SK-N-SH (cell line): ENCODE measurements at regions not wholly inside any gene's neighbourhood (a gene's known extent, or its start where the extent isn't known, plus 50 kb on each side); places are given as distances from the start of the nearest gene placed in this dataset.

Experiments
- CTCF ChIA-PET: fragments of 300-600, 350-600 bp; formaldehyde crosslinking; extraction: SDS; loops from one replicate; lab custom pipeline; 2021; lab: Yijun Ruan, JAX
- POLR2A ChIA-PET: fragments of 350-600 bp; sonication (Branson Sonifier 250); formaldehyde crosslinking; extraction: SDS; loops from one replicate; lab custom pipeline; 2020; ENCODE audit warnings: antibody characterized with exemption, inconsistent platforms; lab: Yijun Ruan, JAX
- DNase-seq: peaks from one replicate; pipeline ENCODE4 v3.0.0; 2012
- H2AFZ ChIP-seq: fragments of 200-600 bp; sonication (generic); 2 replicates; pipeline ENCODE4 v1.8.1; 2016; ENCODE audit warnings: antibody characterized with exemption, mild to moderate bottlenecking, low read depth
- H3F3A ChIP-seq: fragments of 200-600 bp; sonication (generic); replicated peaks from 2 replicates; pipeline ENCODE3; 2016; ENCODE audit warnings: antibody characterized with exemption, mild to moderate bottlenecking; ENCODE audit not compliant: insufficient read depth
- H3K27ac ChIP-seq, 2 experiments: fragments of 200-500 bp in 1 of 2; fragments of 200-600 bp in 1 of 2; sonication (Bioruptor generic) in 1 of 2; sonication (generic), shearing (Covaris generic) in 1 of 2; 2 replicates each; pipeline versions ENCODE4 v1.5.1 to v1.6.1; 2014 to 2016; ENCODE audit warnings: low read depth in 2 of 2, inconsistent platforms in 1 of 2, low read length in 1 of 2, mild to moderate bottlenecking in 1 of 2, mixed read lengths in 1 of 2
- H3K27me3 ChIP-seq: fragments of 200-600 bp; sonication (generic), shearing (Covaris generic); 2 replicates; pipeline ENCODE4 v1.6.1; 2016; ENCODE audit warnings: mixed run types; ENCODE audit not compliant: insufficient read depth
- H3K36me3 ChIP-seq, 2 experiments: fragments of 200-500 bp in 1 of 2; fragments of 200-600 bp in 1 of 2; sonication (Bioruptor generic) in 1 of 2; sonication (generic) in 1 of 2; replicated peaks in 1 of 2; 2 replicates each; pipeline versions ENCODE3 to v1.5.1; 2014 to 2016; ENCODE audit warnings: low read length in 1 of 2, mild to moderate bottlenecking in 1 of 2; ENCODE audit not compliant: insufficient read depth in 2 of 2, control insufficient read depth in 1 of 2
- H3K4me1 ChIP-seq, 2 experiments: fragments of 200-500 bp in 1 of 2; fragments of 200-600 bp in 1 of 2; sonication (Bioruptor generic) in 1 of 2; sonication (generic), shearing (Covaris generic) in 1 of 2; 2 replicates each; pipeline versions ENCODE4 v1.5.1 to v1.6.1; 2014 to 2016; ENCODE audit warnings: low read depth in 1 of 2, low read length in 1 of 2, mixed run types in 1 of 2; ENCODE audit not compliant: insufficient read depth in 2 of 2, control insufficient read depth in 1 of 2
- H3K4me2 ChIP-seq: fragments of 200-600 bp; sonication (generic), shearing (Covaris generic); 2 replicates; pipeline ENCODE4 v1.6.1; 2017; ENCODE audit warnings: mixed run types
- H3K4me3 ChIP-seq, 2 experiments: fragments of 200-500 bp in 1 of 2; fragments of 200-600 bp in 1 of 2; sonication (Bioruptor generic) in 1 of 2; sonication (generic), shearing (Covaris generic) in 1 of 2; 2 replicates each; pipeline versions ENCODE4 v1.5.1 to v1.8.1; 2014 to 2016; ENCODE audit warnings: low read depth in 2 of 2, inconsistent platforms in 1 of 2, low read length in 1 of 2, mild to moderate bottlenecking in 1 of 2, mixed read lengths in 1 of 2, moderate library complexity in 1 of 2
- H3K79me2 ChIP-seq: fragments of 200-600 bp; sonication (generic); 2 replicates; pipeline ENCODE4 v1.8.1; 2017; ENCODE audit warnings: mild to moderate bottlenecking; ENCODE audit not compliant: insufficient read depth
- H3K9ac ChIP-seq: fragments of 200-600 bp; sonication (generic); 2 replicates; pipeline ENCODE4 v1.6.1; 2017; ENCODE audit warnings: mixed run types
- H3K9me2 ChIP-seq: fragments of 200-600 bp; sonication (generic); 2 replicates; pipeline ENCODE4 v1.6.1; 2017; ENCODE audit warnings: mixed run types
- H3K9me3 ChIP-seq: fragments of 200-600 bp; sonication (generic); 2 replicates; pipeline ENCODE4 v1.6.1; 2017; ENCODE audit warnings: mixed run types, mild to moderate bottlenecking, moderate library complexity
- H4K20me1 ChIP-seq: fragments of 200-600 bp; sonication (generic); 2 replicates; pipeline ENCODE4 v1.6.1; 2017; ENCODE audit warnings: mild to moderate bottlenecking, mixed run types; ENCODE audit not compliant: insufficient read depth
- CHD2 ChIP-seq: fragments of 150-350 bp; IDR thresholded peaks from 2 replicates; pipeline ENCODE4 v1.6.1; 2018; ENCODE audit warnings: low read length; ENCODE audit not compliant: partially characterized antibody
- CTCF ChIP-seq: fragments of 200-600 bp; sonication (generic); IDR thresholded peaks from 2 replicates; pipeline ENCODE4 v1.6.1; 2017; ENCODE audit warnings: antibody characterized with exemption, mild to moderate bottlenecking, moderate library complexity
- ELF1 ChIP-seq: IDR thresholded peaks from 2 replicates; pipeline ENCODE4 v1.4.0; 2012
- FOSL2 ChIP-seq: IDR thresholded peaks from 2 replicates; pipeline ENCODE4 v1.4.0; 2012; ENCODE audit warnings: low read depth, mild to moderate bottlenecking, moderate library complexity, borderline replicate concordance
- FOXJ3 ChIP-seq: sonication (generic); formaldehyde crosslinking; IDR thresholded peaks from 2 replicates; pipeline ENCODE4 v1.5.1; 2020; ENCODE audit warnings: mild to moderate bottlenecking, missing genetic modification reagents
- FOXM1 ChIP-seq: IDR thresholded peaks from 2 replicates; pipeline ENCODE4 v1.4.0; 2012; ENCODE audit warnings: low read depth, mild to moderate bottlenecking
- GABPA ChIP-seq: IDR thresholded peaks from 2 replicates; pipeline ENCODE4 v1.4.0; 2012; ENCODE audit warnings: low read depth, mild to moderate bottlenecking
- GATA2 ChIP-seq: sonication (generic); formaldehyde crosslinking; IDR thresholded peaks from 2 replicates; pipeline ENCODE4 v1.5.0; 2020; ENCODE audit warnings: mild to moderate bottlenecking, missing genetic modification reagents
- MEF2A ChIP-seq: IDR thresholded peaks from 2 replicates; pipeline ENCODE4 v1.4.0; 2012; ENCODE audit warnings: low read depth, borderline replicate concordance
- MXI1 ChIP-seq: IDR thresholded peaks from 2 replicates; pipeline ENCODE4 v1.6.1; 2012; ENCODE audit warnings: mild to moderate bottlenecking, low read depth, low read length, improper control_type of control experiment
- NRF1 ChIP-seq: IDR thresholded peaks from 2 replicates; pipeline ENCODE4 v1.6.1; 2012; ENCODE audit warnings: low read depth, mild to moderate bottlenecking, low read length
- RCOR1 ChIP-seq: fragments of 150-350 bp; IDR thresholded peaks from 2 replicates; pipeline ENCODE4 v1.6.1; 2017; ENCODE audit warnings: antibody characterized with exemption, low read length
- SMC3 ChIP-seq: IDR thresholded peaks from 2 replicates; pipeline ENCODE4 v1.6.1; 2012; ENCODE audit warnings: low read depth, low read length, improper control_type of control experiment
- TAF1 ChIP-seq: IDR thresholded peaks from 2 replicates; pipeline ENCODE4 v1.6.1; 2012; ENCODE audit warnings: low read depth, mild to moderate bottlenecking, low read length, moderate library complexity, borderline replicate concordance
- TCF12 ChIP-seq: IDR thresholded peaks from 2 replicates; pipeline ENCODE4 v1.4.0; 2012
- USF1 ChIP-seq: IDR thresholded peaks from 2 replicates; pipeline ENCODE4 v1.4.0; 2012; ENCODE audit warnings: low read depth, borderline replicate concordance
- USF2 ChIP-seq: fragments of 150-350 bp; IDR thresholded peaks from 2 replicates; pipeline ENCODE4 v1.6.1; 2017; ENCODE audit warnings: antibody characterized with exemption, low read length, low read depth, borderline replicate concordance
- YY1 ChIP-seq: IDR thresholded peaks from 2 replicates; pipeline ENCODE4 v1.4.0; 2012; ENCODE audit warnings: low read depth, mild to moderate bottlenecking
- ZBTB33 ChIP-seq: IDR thresholded peaks from 2 replicates; pipeline ENCODE4 v1.4.0; 2012; ENCODE audit warnings: low read depth, borderline replicate concordance
- WGBS: methylation state at CpG from one replicate; pipeline ENCODE4 v1.1.6; 2017; ENCODE audit warnings: low lambda C conversion rate; 5-methylcytosine and 5-hydroxymethylcytosine counted together
- TF ChIP-seq, protein P1 (sequence below): IDR thresholded peaks from 2 replicates; pipeline ENCODE4; 2012

DNA sequence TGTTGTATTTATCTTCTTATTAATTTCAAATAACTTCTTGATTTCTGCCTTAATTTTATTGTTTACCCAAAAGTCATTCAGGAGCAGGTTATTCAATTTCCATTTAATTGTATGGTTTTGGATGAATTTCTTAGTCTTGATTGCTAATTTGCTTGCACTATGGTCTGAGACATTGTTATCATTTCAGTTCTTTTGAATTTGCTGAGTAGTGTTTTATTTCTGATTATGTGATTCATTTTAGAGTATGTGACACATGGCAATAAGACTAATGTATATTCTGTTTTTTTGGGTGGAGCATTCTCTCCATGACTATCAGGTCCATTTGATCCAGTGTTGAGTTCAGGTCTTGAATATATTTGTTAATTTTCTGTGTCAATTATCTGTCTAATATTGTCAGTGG is 236.7 kb downstream of the EDA2R start:
- TF ChIP-seq ELF1 (no peak), FOXJ3 (CRISPR knock-in tag) (no peak), GATA2 (CRISPR knock-in tag) (no peak), TAF1 (no peak), TCF12 (no peak), CTCF (no peak), FOXM1 (no peak), ZBTB33 (no peak), MXI1 (no peak)
- TF ChIP-seq, protein P1, sequence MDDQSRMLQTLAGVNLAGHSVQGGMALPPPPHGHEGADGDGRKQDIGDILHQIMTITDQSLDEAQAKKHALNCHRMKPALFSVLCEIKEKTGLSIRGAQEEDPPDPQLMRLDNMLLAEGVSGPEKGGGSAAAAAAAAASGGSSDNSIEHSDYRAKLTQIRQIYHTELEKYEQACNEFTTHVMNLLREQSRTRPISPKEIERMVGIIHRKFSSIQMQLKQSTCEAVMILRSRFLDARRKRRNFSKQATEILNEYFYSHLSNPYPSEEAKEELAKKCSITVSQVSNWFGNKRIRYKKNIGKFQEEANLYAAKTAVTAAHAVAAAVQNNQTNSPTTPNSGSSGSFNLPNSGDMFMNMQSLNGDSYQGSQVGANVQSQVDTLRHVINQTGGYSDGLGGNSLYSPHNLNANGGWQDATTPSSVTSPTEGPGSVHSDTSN: no peak
- Histone ChIP-seq H3K9me2 (no peaks in the 10 kb centered on the region), H3K79me2 (no peaks in the 10 kb centered on the region), H4K20me1 (no peaks in the 10 kb centered on the region), H3K4me3 (no peak overlapping the region), H2AFZ (no peak overlapping the region), H3F3A (no peaks in the 10 kb centered on the region), H3K4me1 (no peaks in the 10 kb centered on the region), H3K9ac (no peak overlapping the region), H3K27ac (no peak overlapping the region), H3K36me3 (no peaks in the 10 kb centered on the region), H3K4me2 (no peak overlapping the region), H3K27me3 (no peaks in the 10 kb centered on the region), H3K9me3 (no peaks in the 10 kb centered on the region)
- POLR2A ChIA-PET: no interaction called here
- no peak for DNase-seq
- CTCF ChIA-PET: no interaction called here

DNA sequence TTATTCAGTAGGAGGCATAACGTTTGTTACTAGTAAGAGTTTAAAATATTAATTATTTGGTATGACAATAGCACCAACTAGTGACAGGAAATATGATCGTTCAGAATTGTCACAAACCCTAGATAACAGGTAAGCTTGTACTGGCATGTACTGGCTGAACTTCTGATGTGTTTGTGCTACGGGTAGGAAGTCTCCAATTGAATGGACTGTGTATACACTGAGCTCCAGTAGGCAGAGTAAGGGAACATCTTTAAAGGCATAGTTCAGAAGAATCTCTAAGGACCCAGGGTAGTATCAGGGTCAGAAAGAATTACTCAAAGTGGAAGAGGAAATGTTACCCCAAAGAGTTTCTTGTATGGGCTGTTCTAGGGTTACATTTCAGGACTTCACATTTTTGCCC is 230.4 kb downstream of the EDA2R start:
- H3F3A ChIP-seq: no peaks in the 10 kb centered on the region
- no peaks in the 10 kb centered on the region for H3K27me3 ChIP-seq
- H3K36me3 ChIP-seq: no peaks in the 10 kb centered on the region
- no peak overlapping the region for H3K9ac ChIP-seq
- no peaks in the 10 kb centered on the region for H3K9me2 ChIP-seq
- no peak overlapping the region for H3K27ac ChIP-seq
- H4K20me1 ChIP-seq: no peaks in the 10 kb centered on the region
- WGBS: 2% methylated on average over 3 of the region's 3 CpGs
- no peaks in the 10 kb centered on the region for H3K9me3 ChIP-seq
- H3K4me2 ChIP-seq: no peak overlapping the region
- ChIA-PET POLR2A (no interaction called here), CTCF (no interaction called here)
- H2AFZ ChIP-seq: no peak overlapping the region
- no peaks in the 10 kb centered on the region for H3K79me2 ChIP-seq
- no peaks in the 10 kb centered on the region for H3K4me1 ChIP-seq
- no peak for DNase-seq
- H3K4me3 ChIP-seq: no peak overlapping the region
- TF ChIP-seq SMC3 (no peak), CHD2 (no peak), RCOR1 (no peak), MEF2A (no peak), USF2 (no peak), CTCF (no peak; the same call in 1 of the 2 replicates), GATA2 (CRISPR knock-in tag) (no peak), FOSL2 (no peak), FOXM1 (no peak), YY1 (no peak), USF1 (no peak), NRF1 (no peak), GABPA (no peak)
